OCI-LY7 (cell line): ENCODE measurements at regions not wholly inside any gene's neighbourhood (a gene's known extent, or its start where the extent isn't known, plus 50 kb on each side); places are given as distances from the start of the nearest gene placed in this dataset.

ENCODE experiments used
- BruUV-seq: library from RNA; stranded (reverse); fragments of 400-500 nt; replicated peaks from 2 replicates; lab custom pipeline; 2021; lab: Mats Ljungman, UMichigan
- CTCF ChIA-PET: fragments of 300-600 bp; sonication (Branson Sonifier 250); formaldehyde crosslinking; loops from one replicate; lab custom pipeline; 2022; ENCODE audit warnings: antibody characterized with exemption; ENCODE audit not compliant: unreplicated experiment; lab: Charles Lee
- POLR2A ChIA-PET: fragments of 300-600 bp; sonication (Branson Sonifier 250); formaldehyde crosslinking; loops from one replicate; lab custom pipeline; 2022; ENCODE audit warnings: antibody characterized with exemption; lab: Charles Lee
- DNase-seq: peaks from one replicate; pipeline ENCODE4 v3.0.0-alpha.2; 2015; ENCODE audit warnings: low spot score
- H2AFZ ChIP-seq: fragments of 200-600 bp; sonication (generic), shearing (Covaris generic); 2 replicates; pipeline ENCODE4 v1.6.1; 2014; ENCODE audit warnings: mild to moderate bottlenecking, antibody characterized with exemption, low read length, moderate library complexity
- H3K27ac ChIP-seq: fragments of 200-600 bp; sonication (generic); 2 replicates; pipeline ENCODE4 v1.5.1; 2014; ENCODE audit warnings: mixed run types, low read depth, mild to moderate bottlenecking, moderate library complexity, low read length, inconsistent platforms; ENCODE audit not compliant: poor library complexity, severe bottlenecking
- H3K36me3 ChIP-seq: fragments of 200-600 bp; sonication (generic); 2 replicates; pipeline ENCODE4 v1.6.1; 2014; ENCODE audit warnings: mild to moderate bottlenecking, antibody characterized with exemption, low read length, moderate library complexity, mixed read lengths; ENCODE audit not compliant: insufficient read depth
- H3K4me1 ChIP-seq: fragments of 200-600 bp; sonication (generic); 2 replicates; pipeline ENCODE4 v1.5.1; 2014; ENCODE audit warnings: mild to moderate bottlenecking, low read length; ENCODE audit not compliant: insufficient read depth, poor library complexity, severe bottlenecking
- H3K4me2 ChIP-seq: fragments of 200-600 bp; sonication (generic); 2 replicates; pipeline ENCODE4 v1.6.1; 2014; ENCODE audit warnings: mild to moderate bottlenecking, low read length
- H3K4me3 ChIP-seq: fragments of 200-600 bp; sonication (generic); 2 replicates; pipeline ENCODE4 v1.5.1; 2014; ENCODE audit warnings: mild to moderate bottlenecking, low read depth, low read length; ENCODE audit not compliant: poor library complexity, severe bottlenecking
- H3K79me2 ChIP-seq: fragments of 200-600 bp; sonication (generic); 2 replicates; pipeline ENCODE4 v1.6.1; 2016; ENCODE audit warnings: low read depth, mild to moderate bottlenecking, low read length, moderate library complexity, mixed read lengths; ENCODE audit not compliant: insufficient read depth
- H3K9me2 ChIP-seq: fragments of 200-600 bp; sonication (generic); 2 replicates; pipeline ENCODE4 v1.6.1; 2016; ENCODE audit warnings: mild to moderate bottlenecking, low read length, mixed read lengths; ENCODE audit not compliant: insufficient read depth
- H3K9me3 ChIP-seq: fragments of 200-600 bp; sonication (generic); 2 replicates; pipeline ENCODE4 v1.6.1; 2014; ENCODE audit warnings: mild to moderate bottlenecking, mixed run types, low read length, mixed read lengths
- H4K20me1 ChIP-seq: fragments of 200-600 bp; sonication (generic); 2 replicates; pipeline ENCODE4 v1.6.1; 2014; ENCODE audit warnings: mild to moderate bottlenecking, antibody characterized with exemption, low read length, moderate library complexity, mixed read lengths; ENCODE audit not compliant: insufficient read depth
- EZH2phosphoT487 ChIP-seq: fragments of 200-600 bp; sonication (generic); IDR thresholded peaks from 2 replicates; pipeline ENCODE4 v1.6.1; 2018; ENCODE audit warnings: low read depth, borderline replicate concordance, mild to moderate bottlenecking, mixed run types, antibody characterized with exemption, low read length, moderate library complexity, mixed read lengths
- intact Hi-C: fragments of 100-400 bp; cut with micrococcal nuclease; formaldehyde crosslinking; loops from one replicate; pipeline ENCODE4 v1.10.0; 2022; ENCODE audit not compliant: unreplicated experiment
- TF ChIP-seq, protein P1 (sequence below): fragments of 200-600 bp; sonication (generic); conservative IDR thresholded peaks from 2 replicates; pipeline ENCODE4 v1.5.1; 2014; ENCODE audit warnings: mild to moderate bottlenecking, antibody characterized with exemption, low read length, moderate library complexity, mixed read lengths

DNA sequence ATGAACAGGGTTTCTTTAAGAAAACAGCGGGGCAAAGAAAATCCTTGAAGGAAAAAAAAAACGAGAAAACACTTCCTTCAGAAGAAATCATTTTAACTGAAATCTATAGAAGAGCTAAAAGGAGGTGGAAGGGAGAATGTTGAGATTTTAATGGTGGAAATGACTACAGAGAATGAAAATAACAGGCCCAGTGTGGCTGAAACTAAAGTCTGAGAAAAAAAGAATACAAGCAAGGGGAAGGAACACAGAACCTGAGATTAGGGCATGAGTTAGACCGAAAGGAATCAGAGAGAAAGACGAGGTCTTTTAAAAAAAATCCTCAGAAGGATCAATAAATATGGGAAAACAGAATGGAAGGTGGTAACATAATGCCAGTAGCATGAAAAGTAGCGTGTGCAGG is 1230.0 kb upstream of the TENM3 start:
- Histone ChIP-seq H2AFZ (no peak overlapping the region), H3K4me1 (no peaks in the 10 kb centered on the region), H3K79me2 (no peaks in the 10 kb centered on the region), H4K20me1 (no peaks in the 10 kb centered on the region), H3K9me2 (no peaks in the 10 kb centered on the region), H3K36me3 (no peaks in the 10 kb centered on the region), H3K4me3 (no peak overlapping the region), H3K4me2 (no peak overlapping the region), H3K9me3 (no peaks in the 10 kb centered on the region), H3K27ac (no peak overlapping the region)
- POLR2A ChIA-PET = no interaction called here
- BruUV-seq = no TSS peak
- TF ChIP-seq EZH2phosphoT487 = no peak
- TF ChIP-seq, protein P1, sequence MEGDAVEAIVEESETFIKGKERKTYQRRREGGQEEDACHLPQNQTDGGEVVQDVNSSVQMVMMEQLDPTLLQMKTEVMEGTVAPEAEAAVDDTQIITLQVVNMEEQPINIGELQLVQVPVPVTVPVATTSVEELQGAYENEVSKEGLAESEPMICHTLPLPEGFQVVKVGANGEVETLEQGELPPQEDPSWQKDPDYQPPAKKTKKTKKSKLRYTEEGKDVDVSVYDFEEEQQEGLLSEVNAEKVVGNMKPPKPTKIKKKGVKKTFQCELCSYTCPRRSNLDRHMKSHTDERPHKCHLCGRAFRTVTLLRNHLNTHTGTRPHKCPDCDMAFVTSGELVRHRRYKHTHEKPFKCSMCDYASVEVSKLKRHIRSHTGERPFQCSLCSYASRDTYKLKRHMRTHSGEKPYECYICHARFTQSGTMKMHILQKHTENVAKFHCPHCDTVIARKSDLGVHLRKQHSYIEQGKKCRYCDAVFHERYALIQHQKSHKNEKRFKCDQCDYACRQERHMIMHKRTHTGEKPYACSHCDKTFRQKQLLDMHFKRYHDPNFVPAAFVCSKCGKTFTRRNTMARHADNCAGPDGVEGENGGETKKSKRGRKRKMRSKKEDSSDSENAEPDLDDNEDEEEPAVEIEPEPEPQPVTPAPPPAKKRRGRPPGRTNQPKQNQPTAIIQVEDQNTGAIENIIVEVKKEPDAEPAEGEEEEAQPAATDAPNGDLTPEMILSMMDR = no peak
- DNase-seq = no peak
- intact Hi-C loops = no loop called here
- CTCF ChIA-PET = no interaction called here

DNA sequence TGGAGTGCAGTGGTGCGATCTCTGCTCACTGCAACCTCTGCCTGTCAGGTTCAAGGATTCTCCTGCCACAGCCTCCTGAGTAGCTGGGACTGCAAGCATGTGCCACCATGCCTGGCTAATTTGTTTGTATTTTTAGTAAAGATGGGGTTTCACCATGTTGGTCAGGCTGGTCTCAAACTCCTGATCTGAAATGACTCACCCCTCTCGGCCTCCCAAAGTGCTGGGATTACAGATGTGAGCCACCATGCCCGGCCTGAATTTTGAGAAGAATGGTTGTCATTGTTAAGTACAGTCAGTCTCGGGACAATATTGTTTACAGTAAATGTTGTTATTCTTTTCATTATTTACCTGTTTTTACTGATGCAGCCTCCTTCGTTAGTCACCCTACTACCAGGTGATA is 1226.2 kb upstream of the TENM3 start:
- H3K9me3 ChIP-seq = no peaks in the 10 kb centered on the region
- ChIA-PET POLR2A (no interaction called here), CTCF (no interaction called here)
- intact Hi-C loops = no loop called here
- no peak overlapping the region for H3K4me3 ChIP-seq
- no peaks in the 10 kb centered on the region for H3K79me2 ChIP-seq
- H4K20me1 ChIP-seq = no peaks in the 10 kb centered on the region
- H2AFZ ChIP-seq = no peak overlapping the region
- H3K4me1 ChIP-seq = no peaks in the 10 kb centered on the region
- BruUV-seq = no TSS peak
- no peak for DNase-seq
- no peaks in the 10 kb centered on the region for H3K36me3 ChIP-seq
- H3K9me2 ChIP-seq = no peaks in the 10 kb centered on the region
- TF ChIP-seq, protein P1 = no peak
- TF ChIP-seq EZH2phosphoT487 = no peak
- no peak overlapping the region for H3K27ac ChIP-seq
- no peak overlapping the region for H3K4me2 ChIP-seq

DNA sequence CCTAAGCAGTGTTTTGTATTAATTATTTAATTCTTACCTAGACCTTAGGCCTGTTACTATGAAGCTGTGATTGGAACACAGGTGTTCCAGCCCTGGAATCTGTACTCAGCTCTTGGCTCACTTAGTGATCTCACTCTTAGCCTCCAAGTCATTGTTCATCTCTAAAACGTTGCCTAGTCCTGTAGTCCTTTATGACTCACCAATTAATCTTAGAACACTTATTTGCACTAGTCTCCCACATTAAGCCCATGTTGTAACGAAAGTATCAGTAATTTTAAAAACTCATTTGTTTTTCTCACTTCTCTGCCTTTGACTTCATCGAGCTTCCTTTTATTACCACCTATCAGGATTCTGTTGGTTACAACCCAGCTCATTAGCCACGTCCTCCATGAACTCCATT is 1224.7 kb upstream of the TENM3 start:
- CTCF ChIA-PET = no interaction called here
- no TSS peak for BruUV-seq

More for the DNA sequence above, 1224.7 kb upstream of the TENM3 start:
- TF ChIP-seq, protein P1 = no peak
- no peak for TF ChIP-seq EZH2phosphoT487
- Histone ChIP-seq H3K9me3 (no peaks in the 10 kb centered on the region), H4K20me1 (no peaks in the 10 kb centered on the region), H3K36me3 (no peaks in the 10 kb centered on the region), H3K27ac (no peak overlapping the region), H3K79me2 (no peaks in the 10 kb centered on the region), H3K4me3 (no peak overlapping the region), H2AFZ (no peak overlapping the region), H3K9me2 (no peaks in the 10 kb centered on the region; the same call in 1 of the 2 replicates), H3K4me1 (no peaks in the 10 kb centered on the region), H3K4me2 (no peak overlapping the region)
- no peak for DNase-seq
- POLR2A ChIA-PET = interaction anchor here (0.6 to 0.9 kb wide), 2 partner anchors 12 to 37 kb away, joined by 3 read pairs; no protein-coding TSS in a partner anchor
- intact Hi-C loops = no loop called here
